ENCODE measurements at regions not wholly inside any gene's neighbourhood (a gene's known extent, or its start where the extent isn't known, plus 50 kb on each side); places are given as distances from the start of the nearest gene placed in this dataset.

DNA sequence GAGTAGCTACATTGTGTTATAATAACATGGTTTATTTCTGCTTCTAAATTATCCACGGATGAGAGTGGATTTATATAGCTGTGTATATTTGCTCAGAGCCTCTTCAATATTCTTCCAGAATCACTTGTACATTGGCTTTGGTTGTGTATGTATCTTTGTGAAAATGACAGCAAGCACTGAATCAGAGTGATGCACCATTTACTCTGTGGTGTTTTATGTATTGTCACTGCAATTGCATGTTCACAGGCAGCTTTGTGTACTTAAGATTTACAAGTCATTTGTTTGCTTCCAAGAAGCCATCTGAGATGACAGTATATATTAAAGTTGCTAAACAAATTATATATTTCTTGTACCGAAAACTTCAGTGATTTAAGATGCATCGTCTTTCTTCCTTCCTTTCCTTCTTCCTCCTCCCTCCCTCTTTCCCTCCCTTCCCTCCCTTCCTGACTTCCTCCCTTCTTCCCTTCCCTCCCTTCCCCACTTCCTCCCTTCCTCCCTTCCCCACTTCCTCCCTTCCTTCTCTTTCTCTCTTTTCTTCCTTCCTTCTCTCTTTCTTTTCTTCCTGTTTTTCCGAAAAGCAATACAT is 362.3 kb upstream of the GOLIM4 start:
- H3K4me3 Mint-ChIP-seq, result no peak overlapping the region
- no peaks in the 10 kb centered on the region for H3K4me1 Mint-ChIP-seq (ENCODE audit: low read depth)
- H3K27me3 Mint-ChIP-seq, result no peaks in the 10 kb centered on the region
- no peak overlapping the region for H3K27ac Mint-ChIP-seq
- no peaks in the 10 kb centered on the region for H3K36me3 Mint-ChIP-seq (ENCODE audit: low read depth)
- DNase-seq, result no peak
- H3K9me3 Mint-ChIP-seq, result peaks cover 2% of the 10 kb centered on the region

- H3K4me3 Mint-ChIP-seq, result no peak overlapping the region
- no peaks in the 10 kb centered on the region for H3K36me3 Mint-ChIP-seq (ENCODE audit: low read depth)
- no peaks in the 10 kb centered on the region for H3K4me1 Mint-ChIP-seq (ENCODE audit: low read depth)
- no peak for DNase-seq
- no peak overlapping the region for H3K27ac Mint-ChIP-seq
- no peaks in the 10 kb centered on the region for H3K27me3 Mint-ChIP-seq
- no peaks in the 10 kb centered on the region for H3K9me3 Mint-ChIP-seq
Measured at GRCh38 chr3:168455814-168456213, 360.1 kb upstream of the GOLIM4 start.

DNA sequence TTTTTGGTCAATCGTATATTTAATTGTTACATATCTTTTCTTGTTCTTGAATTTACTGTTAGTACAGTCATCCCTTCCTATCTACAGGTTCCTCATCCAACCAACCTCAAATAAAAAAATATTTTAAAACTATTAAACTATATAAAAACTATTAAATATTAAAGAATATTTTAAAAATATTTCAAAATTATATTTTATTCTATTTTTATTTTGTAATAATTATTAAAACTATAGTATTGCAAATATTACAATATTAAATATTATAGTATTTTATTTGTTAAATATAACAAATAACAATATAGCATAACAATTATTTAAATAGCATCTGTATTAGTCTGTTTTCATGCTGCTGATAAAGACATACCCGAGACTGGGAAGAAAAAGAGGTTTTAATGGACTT is 357.9 kb upstream of the GOLIM4 start:
- H3K4me3 Mint-ChIP-seq, result no peak overlapping the region
- no peaks in the 10 kb centered on the region for H3K4me1 Mint-ChIP-seq (ENCODE audit: low read depth)
- no peaks in the 10 kb centered on the region for H3K27me3 Mint-ChIP-seq
- no peak overlapping the region for H3K27ac Mint-ChIP-seq
- DNase-seq, result no peak
- H3K36me3 Mint-ChIP-seq (ENCODE audit: low read depth), result no peaks in the 10 kb centered on the region
- no peaks in the 10 kb centered on the region for H3K9me3 Mint-ChIP-seq

GRCh38 chr3:168443965-168444364 is 348.2 kb upstream of the GOLIM4 start:
- Mint-ChIP-seq H3K27me3 (no peaks in the 10 kb centered on the region), H3K36me3 (ENCODE audit: low read depth) (no peaks in the 10 kb centered on the region), H3K4me1 (ENCODE audit: low read depth) (no peaks in the 10 kb centered on the region), H3K4me3 (no peak overlapping the region), H3K9me3 (peaks cover 2% of the 10 kb centered on the region), H3K27ac (no peak overlapping the region)
- DNase-seq, result no peak

DNA sequence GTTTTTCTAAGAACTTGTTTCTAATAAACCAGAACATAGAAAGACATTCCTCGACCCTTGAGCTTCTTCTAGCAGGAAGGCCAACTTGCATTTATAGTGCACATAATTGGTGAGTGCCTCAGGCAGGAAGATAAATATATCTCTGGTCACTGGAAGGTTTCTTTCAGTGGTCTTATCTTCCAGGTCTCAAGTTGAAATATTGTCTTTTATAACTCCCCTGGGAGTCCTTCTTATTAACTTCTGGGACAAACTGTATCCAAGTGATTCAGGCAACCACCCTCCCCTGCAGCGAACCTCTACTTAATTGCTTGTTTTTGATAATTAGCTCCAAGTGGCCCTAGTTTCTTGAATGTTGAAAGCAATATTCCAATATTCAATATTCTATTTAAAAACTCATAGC is 346.8 kb upstream of the GOLIM4 start:
- Mint-ChIP-seq H3K4me3 (no peak overlapping the region), H3K27me3 (no peaks in the 10 kb centered on the region), H3K9me3 (peaks cover 2% of the 10 kb centered on the region), H3K4me1 (ENCODE audit: low read depth) (no peaks in the 10 kb centered on the region), H3K36me3 (ENCODE audit: low read depth) (no peaks in the 10 kb centered on the region), H3K27ac (no peak overlapping the region)
- no peak for DNase-seq

- H3K4me1 Mint-ChIP-seq (ENCODE audit: low read depth), result no peaks in the 10 kb centered on the region
- H3K4me3 Mint-ChIP-seq, result no peak overlapping the region
- H3K27me3 Mint-ChIP-seq, result no peaks in the 10 kb centered on the region
- no peak overlapping the region for H3K27ac Mint-ChIP-seq
- DNase-seq, result no peak
- no peaks in the 10 kb centered on the region for H3K36me3 Mint-ChIP-seq (ENCODE audit: low read depth)
- H3K9me3 Mint-ChIP-seq, result peaks cover 2% of the 10 kb centered on the region
Measured at GRCh38 chr3:168436245-168436724, 340.6 kb upstream of the GOLIM4 start.

- Mint-ChIP-seq H3K27me3 (no peaks in the 10 kb centered on the region), H3K4me3 (no peak overlapping the region), H3K27ac (no peak overlapping the region)
Measured at GRCh38 chr3:168431491-168431890, 335.8 kb upstream of the GOLIM4 start.

DNA sequence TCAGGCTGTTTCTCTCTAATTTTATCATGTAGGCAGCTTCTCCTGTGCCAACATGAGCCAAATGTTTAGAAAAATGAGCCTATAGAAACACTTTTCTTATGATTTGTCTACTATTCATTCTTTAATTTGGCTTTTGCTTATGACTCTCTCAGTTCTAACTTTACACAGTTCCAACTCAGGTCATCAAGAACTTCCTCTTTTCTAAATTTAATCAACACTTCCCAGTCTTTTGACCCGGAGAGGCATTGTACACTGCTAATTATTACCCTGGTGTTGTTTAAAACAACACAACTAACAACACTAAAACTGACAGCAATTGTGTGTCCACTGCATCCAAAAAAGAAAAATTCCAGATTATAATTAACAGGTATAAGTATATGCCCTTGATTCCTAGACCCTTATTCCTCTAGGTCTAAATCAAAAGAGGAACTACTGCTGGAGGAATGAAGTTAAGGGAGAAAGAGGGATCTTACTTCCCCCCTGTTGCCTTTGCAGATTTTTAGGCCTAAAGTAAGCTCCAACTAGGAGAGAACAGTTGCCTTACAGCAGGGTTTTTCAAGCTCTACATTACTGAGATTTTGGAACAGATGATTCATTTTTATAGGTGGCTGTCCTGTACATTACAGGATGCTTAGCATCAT is 332.2 kb upstream of the GOLIM4 start:
- peaks cover 3% of the 10 kb centered on the region for H3K9me3 Mint-ChIP-seq
- H3K27ac Mint-ChIP-seq, result no peak overlapping the region
- H3K4me1 Mint-ChIP-seq (ENCODE audit: low read depth), result no peaks in the 10 kb centered on the region
- H3K4me3 Mint-ChIP-seq, result no peak overlapping the region
- DNase-seq, result no peak
- no peaks in the 10 kb centered on the region for H3K36me3 Mint-ChIP-seq (ENCODE audit: low read depth)
- no peaks in the 10 kb centered on the region for H3K27me3 Mint-ChIP-seq

More at GRCh38 chr3:168431491-168431890, 335.8 kb upstream of the GOLIM4 start:
- DNase-seq, result no peak
- no peaks in the 10 kb centered on the region for H3K36me3 Mint-ChIP-seq (ENCODE audit: low read depth)
- H3K9me3 Mint-ChIP-seq, result no peaks in the 10 kb centered on the region
- H3K4me1 Mint-ChIP-seq (ENCODE audit: low read depth), result no peaks in the 10 kb centered on the region

DNA sequence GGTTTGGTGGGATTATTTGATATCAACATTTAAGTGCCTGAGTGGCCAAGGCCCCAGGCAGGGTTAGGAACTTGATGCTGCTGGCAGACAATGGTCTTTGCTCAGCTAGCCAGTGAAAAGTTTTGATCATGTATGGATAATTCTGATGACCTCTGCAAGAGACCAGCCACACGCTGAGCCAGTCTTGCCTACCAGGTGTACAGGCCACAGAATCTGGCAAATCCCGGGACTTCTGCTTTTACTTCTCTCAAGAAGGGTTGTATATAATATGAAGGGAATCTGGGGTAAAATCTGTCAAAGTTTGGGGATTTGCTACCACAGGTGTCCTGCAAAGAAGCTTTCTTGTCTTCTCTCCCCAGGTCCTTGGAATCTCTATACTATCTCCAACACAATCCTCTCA is 331.4 kb upstream of the GOLIM4 start:
- no peak overlapping the region for H3K27ac Mint-ChIP-seq
- no peaks in the 10 kb centered on the region for H3K36me3 Mint-ChIP-seq (ENCODE audit: low read depth)

DNA sequence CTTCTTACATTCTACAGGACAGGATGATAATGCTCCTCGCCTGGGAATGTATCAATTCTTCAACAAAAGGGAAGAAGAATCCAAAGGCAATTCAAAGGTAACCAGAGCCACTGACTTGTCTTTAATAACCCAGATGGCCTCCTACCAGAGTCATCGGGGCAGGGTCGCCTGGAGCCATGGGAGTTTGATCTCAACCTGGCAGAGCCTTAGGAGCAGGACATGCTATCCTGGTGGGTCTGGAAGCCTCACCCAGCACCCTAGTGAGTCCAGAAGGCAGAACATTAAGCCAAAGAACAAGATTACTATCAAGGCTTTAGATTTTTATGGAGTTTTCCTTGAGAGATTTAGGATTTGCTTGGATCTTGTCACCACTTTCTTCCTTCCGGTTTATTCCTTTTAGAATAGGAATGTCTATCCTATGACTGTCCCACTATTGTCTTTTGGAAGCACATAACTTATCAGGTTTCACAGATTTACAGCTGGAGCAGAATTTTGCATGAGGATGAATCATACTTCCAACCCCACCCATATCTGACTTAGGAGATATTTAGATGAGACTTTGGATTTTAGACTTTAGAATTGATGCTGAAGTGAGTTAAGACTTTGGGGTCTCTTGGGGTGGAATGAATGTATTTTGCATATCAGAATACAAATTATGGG is 330.3 kb upstream of the GOLIM4 start:
- Mint-ChIP-seq H3K4me3 (no peak overlapping the region), H3K27ac (no peak overlapping the region), H3K9me3 (peaks cover 8% of the 10 kb centered on the region), H3K36me3 (ENCODE audit: low read depth) (no peaks in the 10 kb centered on the region), H3K27me3 (no peaks in the 10 kb centered on the region), H3K4me1 (ENCODE audit: low read depth) (no peaks in the 10 kb centered on the region)
- no peak for DNase-seq

More for the DNA sequence above, 331.4 kb upstream of the GOLIM4 start:
- Mint-ChIP-seq H3K4me1 (ENCODE audit: low read depth) (no peaks in the 10 kb centered on the region), H3K27me3 (no peaks in the 10 kb centered on the region), H3K9me3 (peaks cover 7% of the 10 kb centered on the region), H3K4me3 (no peak overlapping the region)
- no peak for DNase-seq

- Mint-ChIP-seq H3K4me3 (no peak overlapping the region), H3K4me1 (ENCODE audit: low read depth) (no peaks in the 10 kb centered on the region), H3K27me3 (no peaks in the 10 kb centered on the region), H3K36me3 (ENCODE audit: low read depth) (no peaks in the 10 kb centered on the region), H3K9me3 (peaks cover 8% of the 10 kb centered on the region), H3K27ac (no peak overlapping the region)
- DNase-seq, result no peak
Measured at GRCh38 chr3:168424059-168424734, 328.5 kb upstream of the GOLIM4 start.

DNA sequence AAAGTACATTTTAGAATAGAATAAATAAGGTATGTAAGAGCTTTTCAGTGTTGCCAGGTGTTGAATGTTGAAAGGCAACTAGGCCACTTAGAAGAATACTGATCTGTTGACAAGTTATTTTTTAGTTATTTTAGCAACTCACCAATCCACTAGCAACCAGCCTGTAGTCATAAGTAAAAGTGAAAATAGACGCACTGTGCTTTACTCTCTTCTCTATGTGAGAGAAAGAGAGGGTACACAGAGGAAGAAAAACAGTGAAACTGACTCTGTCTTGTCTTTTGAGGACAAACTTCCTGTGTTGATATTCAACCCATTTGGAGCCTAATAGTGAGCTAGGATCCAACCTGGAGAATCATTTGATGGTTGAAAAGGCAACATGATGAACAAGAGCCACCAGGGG is 327.1 kb upstream of the GOLIM4 start:
- Mint-ChIP-seq H3K27me3 (no peaks in the 10 kb centered on the region), H3K4me1 (ENCODE audit: low read depth) (no peaks in the 10 kb centered on the region), H3K4me3 (no peak overlapping the region), H3K9me3 (peaks cover 8% of the 10 kb centered on the region), H3K36me3 (ENCODE audit: low read depth) (no peaks in the 10 kb centered on the region), H3K27ac (no peak overlapping the region)
- no peak for DNase-seq

DNA sequence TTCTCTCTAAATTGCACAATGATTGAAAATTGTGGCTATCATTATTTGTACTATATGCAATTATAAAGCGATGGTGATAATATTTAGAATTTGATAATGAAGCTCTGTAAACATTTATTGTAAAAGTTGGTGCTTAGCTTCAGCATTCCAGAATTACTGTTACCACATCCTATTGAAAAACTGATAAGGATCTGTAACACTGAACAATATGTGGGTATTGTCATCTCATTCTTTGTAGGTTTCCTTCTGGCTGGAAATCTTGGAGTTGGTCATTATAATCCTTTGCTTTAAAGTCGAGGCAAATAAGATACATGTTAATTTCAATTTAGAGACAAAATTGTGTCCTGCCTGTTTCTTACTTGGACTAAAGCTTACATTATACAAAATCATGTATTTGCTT is 323.4 kb upstream of the GOLIM4 start:
- H3K4me3 Mint-ChIP-seq, result no peak overlapping the region
- H3K9me3 Mint-ChIP-seq, result peaks cover 9% of the 10 kb centered on the region
- DNase-seq, result no peak
- H3K27ac Mint-ChIP-seq, result no peak overlapping the region
- H3K4me1 Mint-ChIP-seq (ENCODE audit: low read depth), result no peaks in the 10 kb centered on the region
- no peaks in the 10 kb centered on the region for H3K36me3 Mint-ChIP-seq (ENCODE audit: low read depth)
- no peaks in the 10 kb centered on the region for H3K27me3 Mint-ChIP-seq

DNA sequence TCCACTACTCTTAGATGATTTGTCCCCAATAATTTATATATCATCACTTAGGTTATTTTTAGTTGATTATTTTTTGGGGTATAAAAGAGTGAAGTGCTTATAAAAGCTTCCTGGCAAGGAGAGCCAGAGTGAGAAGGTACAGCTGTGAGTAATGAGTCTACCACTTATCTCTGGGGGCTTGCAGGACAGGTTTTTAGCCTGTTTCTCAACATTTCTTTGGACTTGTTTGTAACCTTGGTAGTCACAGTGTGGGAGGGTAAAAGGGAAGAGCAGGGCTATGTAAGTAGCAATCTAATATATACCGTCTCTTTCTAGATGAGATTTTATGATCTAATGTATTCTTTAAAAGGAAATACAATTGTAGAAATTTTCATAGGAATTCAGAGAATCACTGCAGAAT is 321.3 kb upstream of the GOLIM4 start:
- H3K4me3 Mint-ChIP-seq, result no peak overlapping the region
- H3K4me1 Mint-ChIP-seq (ENCODE audit: low read depth), result no peaks in the 10 kb centered on the region
- peaks cover 2% of the 10 kb centered on the region for H3K9me3 Mint-ChIP-seq
- DNase-seq, result no peak
- H3K27me3 Mint-ChIP-seq, result no peaks in the 10 kb centered on the region
- no peaks in the 10 kb centered on the region for H3K36me3 Mint-ChIP-seq (ENCODE audit: low read depth)
- H3K27ac Mint-ChIP-seq, result no peak overlapping the region

- no peak for DNase-seq
- H3K27ac Mint-ChIP-seq, result no peak overlapping the region
- H3K4me3 Mint-ChIP-seq, result no peak overlapping the region
- no peaks in the 10 kb centered on the region for H3K36me3 Mint-ChIP-seq (ENCODE audit: low read depth)
- no peaks in the 10 kb centered on the region for H3K4me1 Mint-ChIP-seq (ENCODE audit: low read depth)
- no peaks in the 10 kb centered on the region for H3K27me3 Mint-ChIP-seq
- peaks cover 2% of the 10 kb centered on the region for H3K9me3 Mint-ChIP-seq
Measured at GRCh38 chr3:168416446-168416845, 320.7 kb upstream of the GOLIM4 start.
